NOMO-1 treated with DMSO at 0.1 percent for 48 hours (cell line): ENCODE measurements at regions not wholly inside any gene's neighbourhood (a gene's known extent, or its start where the extent isn't known, plus 50 kb on each side); places are given as distances from the start of the nearest gene placed in this dataset.
"Not testable (repeated sequence)": the region's sequence is repeated elsewhere in the genome, so short reads cannot be mapped to it uniquely, and the experiment has no call there.

Experiments
- DNase-seq: peaks from one replicate; lab custom pipeline; 2025; ENCODE audit not compliant: unreplicated experiment; lab: John Stamatoyannopoulos, UW

DNA sequence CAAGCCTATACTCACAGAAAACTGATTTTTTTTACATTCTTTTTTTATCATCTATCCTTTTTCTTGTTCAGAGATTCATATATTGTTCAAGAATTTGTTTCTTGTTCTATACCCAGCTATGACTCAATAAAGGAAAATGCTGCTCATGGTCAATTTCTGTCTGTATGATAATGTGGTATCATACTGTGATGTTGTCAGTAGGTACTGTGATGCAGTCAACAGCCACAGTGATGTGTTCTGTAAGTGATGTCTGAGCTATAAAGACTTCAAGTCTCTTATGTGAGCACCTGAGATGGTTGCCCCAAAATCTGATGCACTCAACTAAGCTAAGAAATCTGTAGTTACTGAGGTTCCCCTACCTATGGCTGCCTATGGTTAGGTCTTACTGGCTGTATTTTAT is 294.2 kb upstream of the GRIN3A start:
- no peak for DNase-seq

- no peak for DNase-seq
These were observed 262.5 kb upstream of the GRIN3A start for GRCh38 chr9:102000956-102001355.

DNA sequence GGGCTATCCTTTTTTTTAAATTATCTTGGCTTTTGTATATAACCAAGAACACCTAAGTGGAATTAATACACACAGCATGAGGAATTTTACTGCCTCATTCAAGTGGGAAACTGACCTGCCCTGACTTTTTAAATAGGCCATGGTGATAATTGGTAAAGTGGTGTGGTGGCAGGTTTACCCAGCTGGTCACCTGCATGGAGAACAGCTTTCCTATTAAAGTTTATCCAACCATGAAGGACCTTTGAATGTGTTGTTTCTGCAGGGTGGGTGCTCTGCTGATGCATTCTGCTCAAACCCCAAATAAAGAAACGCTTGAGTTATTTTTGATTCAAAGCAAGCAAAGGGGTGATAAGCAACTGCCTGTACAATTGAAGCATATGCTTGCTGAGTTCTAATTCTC is 261.0 kb upstream of the GRIN3A start:
- DNase-seq = no peak

DNA sequence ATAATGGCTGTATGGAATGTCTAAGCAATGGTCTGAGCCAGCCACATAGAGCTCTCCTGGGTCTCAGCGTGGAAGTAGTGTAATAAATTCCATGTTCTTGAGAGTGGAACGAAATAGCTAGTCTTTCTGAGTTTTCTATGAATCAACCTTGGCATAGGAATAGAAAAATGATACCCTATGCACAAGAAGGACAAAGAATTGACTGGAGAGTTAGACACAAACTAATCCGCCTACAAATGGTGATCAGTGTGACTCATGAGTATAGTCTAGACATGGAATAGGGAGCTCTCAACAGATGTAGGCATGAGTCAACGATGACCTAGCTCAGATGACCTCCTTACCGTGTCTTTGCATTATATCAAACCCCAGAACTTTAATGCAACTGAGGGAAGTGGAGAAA is 256.8 kb upstream of the GRIN3A start:
- no peak for DNase-seq

- no peak for DNase-seq
These were observed 255.3 kb upstream of the GRIN3A start for GRCh38 chr9:101993771-101994170.

DNA sequence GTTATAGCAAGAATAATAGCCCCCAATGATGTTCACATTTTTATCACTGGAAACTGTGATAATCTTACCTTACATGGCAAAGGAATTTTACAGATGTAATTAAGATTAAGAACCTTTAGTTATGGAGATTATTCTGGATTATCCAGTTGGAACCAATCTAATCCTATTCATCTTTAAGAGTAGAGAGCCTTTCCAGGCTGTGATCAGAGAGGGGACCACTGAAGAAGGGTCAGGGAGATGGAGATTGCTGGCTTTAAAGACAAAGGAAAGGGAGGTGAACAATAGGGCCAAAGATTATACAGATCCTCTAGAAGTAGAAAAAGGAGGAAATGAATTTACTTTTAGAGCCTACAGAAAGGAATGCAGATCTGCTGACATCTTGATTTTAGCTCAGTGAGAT is 253.5 kb upstream of the GRIN3A start:
- no peak for DNase-seq

GRCh38 chr9:101977614-101978210 is 239.3 kb upstream of the GRIN3A start:
- DNase-seq = peak; percentile 20

- no peak for DNase-seq
These were observed 232.2 kb upstream of the GRIN3A start for GRCh38 chr9:101970609-101971008.

- no peak for DNase-seq
These were observed 229.9 kb upstream of the GRIN3A start for GRCh38 chr9:101968392-101968791.

- DNase-seq = no peak
These were observed 228.2 kb upstream of the GRIN3A start for GRCh38 chr9:101966691-101967090.

DNA sequence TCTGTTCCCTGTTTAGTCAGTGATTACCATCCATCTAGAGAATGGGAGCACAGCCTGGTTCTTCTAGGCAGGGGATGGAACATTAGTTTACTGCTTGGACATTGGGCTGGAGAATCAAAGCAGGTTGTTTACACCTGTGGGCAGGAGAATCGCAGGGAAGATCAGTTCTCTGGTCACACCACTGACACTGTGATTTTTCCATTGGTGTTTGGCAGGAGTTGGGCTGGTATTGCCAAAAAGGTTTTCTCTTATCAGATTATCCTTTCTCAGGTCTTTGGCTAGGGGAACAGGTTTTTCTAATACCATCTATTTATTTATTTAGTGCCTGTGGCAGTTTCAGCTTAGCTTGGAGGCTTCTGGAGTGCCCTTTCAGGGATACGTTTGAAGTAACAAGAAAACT is 219.3 kb upstream of the GRIN3A start:
- DNase-seq = no peak

GRCh38 chr9:101951598-101951997 is 213.2 kb upstream of the GRIN3A start:
- no peak for DNase-seq

- no peak for DNase-seq
These were observed 193.3 kb upstream of the GRIN3A start for GRCh38 chr9:101931756-101932155.

DNA sequence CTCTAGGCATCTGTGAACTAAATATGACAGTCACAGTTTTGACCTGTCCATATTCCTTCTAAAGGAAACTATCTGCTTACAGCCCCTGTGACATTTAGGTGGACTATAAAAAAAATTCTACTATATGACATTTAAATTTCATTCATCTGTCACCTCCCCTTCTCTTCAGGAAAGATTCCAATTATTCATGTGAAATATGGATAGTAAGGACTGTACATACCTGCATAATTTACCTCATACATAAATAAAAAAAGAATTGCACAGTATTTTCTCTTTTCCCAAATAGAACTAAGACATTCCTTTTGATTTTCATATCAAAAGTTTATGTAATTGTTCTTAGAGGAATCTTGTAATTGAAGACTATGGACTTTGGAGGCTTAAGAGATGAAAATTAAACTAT is 192.3 kb upstream of the GRIN3A start:
- DNase-seq = no peak

DNA sequence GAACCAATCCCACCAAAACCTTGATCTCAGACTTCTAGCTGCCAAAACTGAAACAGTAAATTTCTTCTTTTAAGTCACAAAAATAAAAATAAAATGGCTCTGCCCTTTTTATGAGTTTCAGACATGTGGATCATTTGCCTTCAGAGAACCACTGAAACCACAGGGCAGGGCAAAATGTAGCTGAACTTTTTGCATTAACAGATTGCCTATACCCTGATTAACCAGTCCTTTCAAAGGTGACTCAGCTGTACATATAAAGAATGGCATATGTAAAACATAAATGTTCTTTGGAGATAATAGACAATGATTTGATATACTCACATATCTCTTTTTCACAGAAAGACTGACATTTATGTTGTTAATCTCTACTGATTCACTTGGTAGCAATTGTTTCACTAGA is 187.1 kb upstream of the GRIN3A start:
- no peak for DNase-seq

DNA sequence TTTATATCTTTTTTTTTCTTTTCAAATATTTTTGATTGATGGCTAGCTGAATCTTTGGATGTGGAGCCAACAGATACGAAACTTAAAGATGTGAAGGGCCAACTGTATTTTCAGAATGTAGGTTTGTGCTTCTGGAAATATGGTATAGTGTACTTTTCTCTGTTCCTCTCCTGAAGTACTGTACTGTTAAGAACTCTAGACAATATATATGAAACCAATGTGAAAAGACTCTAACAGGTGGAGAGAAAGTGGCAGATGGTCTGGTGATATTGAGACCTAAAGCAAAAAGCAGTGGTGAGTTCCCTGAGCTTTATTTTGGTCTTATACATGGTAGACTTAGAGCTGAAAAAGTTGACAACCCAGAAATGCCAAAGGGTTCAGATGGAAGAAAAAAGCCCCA is 185.0 kb upstream of the GRIN3A start:
- no peak for DNase-seq

DNA sequence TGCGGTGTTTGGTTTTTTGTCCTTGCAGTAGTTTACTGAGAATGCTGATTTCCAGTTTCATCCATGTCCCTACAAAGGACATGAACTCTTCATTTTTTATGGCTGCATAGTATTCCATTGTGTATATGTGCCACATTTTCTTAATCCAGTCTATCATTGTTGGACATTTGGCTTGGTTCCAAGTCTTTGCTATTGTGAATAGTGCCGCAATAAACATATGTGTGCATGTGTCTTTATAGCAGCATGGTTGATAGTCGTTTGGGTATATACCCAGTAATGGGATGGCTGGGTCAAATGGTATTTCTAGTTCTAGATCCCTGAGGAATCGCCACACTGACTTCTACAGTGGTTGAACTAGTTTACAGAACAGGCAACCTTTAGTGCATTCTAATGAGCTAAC is 178.5 kb upstream of the GRIN3A start:
- not testable (repeated sequence) for DNase-seq

- no peak for DNase-seq
These were observed 177.0 kb upstream of the GRIN3A start for GRCh38 chr9:101915482-101915881.

GRCh38 chr9:101912698-101913097 is 174.3 kb upstream of the GRIN3A start:
- DNase-seq = no peak

GRCh38 chr9:101907466-101907865 is 169.0 kb upstream of the GRIN3A start:
- DNase-seq = no peak

DNA sequence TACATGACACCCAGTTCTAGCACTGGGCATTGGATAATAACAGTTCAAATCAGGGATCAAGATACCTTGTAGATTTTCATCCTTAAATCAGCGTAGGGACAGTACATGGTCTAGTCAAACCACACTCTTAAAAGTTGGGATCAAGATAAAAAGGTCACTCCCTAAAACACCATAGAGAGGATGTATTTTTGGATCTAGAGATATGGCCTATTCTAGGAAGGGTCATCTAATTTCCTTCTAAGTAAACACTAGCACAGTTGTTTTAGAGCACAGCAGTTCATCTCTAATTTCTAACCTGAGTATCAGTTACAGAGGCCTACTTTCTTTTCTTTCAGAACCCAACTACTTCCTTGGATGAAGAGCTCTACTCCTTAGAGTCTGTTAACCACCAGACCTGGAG is 166.4 kb upstream of the GRIN3A start:
- DNase-seq = no peak

GRCh38 chr9:101902051-101902450 is 163.6 kb upstream of the GRIN3A start:
- DNase-seq = no peak

GRCh38 chr9:101897196-101897595 is 158.7 kb upstream of the GRIN3A start:
- DNase-seq = no peak
